Liver (tissue), 7 donors: ENCODE measurements at regions not wholly inside any gene's neighbourhood (a gene's known extent, or its start where the extent isn't known, plus 50 kb on each side); places are given as distances from the start of the nearest gene placed in this dataset.

ENCODE experiments used
- DNase-seq: peaks from one replicate; pipeline ENCODE4 v3.0.0-alpha.2; 2017; ENCODE audit warnings: low spot score
- H3K27ac ChIP-seq, 2 donors: one replicate each; pipeline ENCODE4 v1.7.0; 2013; ENCODE audit warnings: inconsistent platforms in 2 of 2, low read length in 2 of 2, control low read depth in 1 of 2, low read depth in 1 of 2, mild to moderate bottlenecking in 1 of 2
- H3K27me3 ChIP-seq, 4 donors: one replicate each; pipeline versions ENCODE4 v1.6.1 to v1.7.0; 2013; ENCODE audit warnings: low read length in 3 of 4, inconsistent platforms in 1 of 4, mild to moderate bottlenecking in 1 of 4, moderate library complexity in 1 of 4; ENCODE audit not compliant: control insufficient read depth in 4 of 4, insufficient read depth in 4 of 4
- H3K36me3 ChIP-seq, 4 donors: one replicate each; pipeline versions ENCODE4 v1.6.1 to v1.7.0; 2013; ENCODE audit warnings: low read length in 3 of 4, mild to moderate bottlenecking in 3 of 4, low read depth in 1 of 4, moderate library complexity in 1 of 4; ENCODE audit not compliant: control insufficient read depth in 4 of 4, insufficient read depth in 3 of 4
- H3K4me1 ChIP-seq, 4 donors: one replicate each; pipeline versions ENCODE4 v1.6.1 to v1.7.0; 2013; ENCODE audit warnings: low read length in 3 of 4, mild to moderate bottlenecking in 3 of 4, moderate library complexity in 1 of 4; ENCODE audit not compliant: control insufficient read depth in 4 of 4, insufficient read depth in 4 of 4
- H3K4me3 ChIP-seq, 3 donors: one replicate each; pipeline versions ENCODE4 v1.6.1 to v1.7.0; 2013; ENCODE audit warnings: low read length in 3 of 3, control low read depth in 1 of 3, low read depth in 1 of 3, mild to moderate bottlenecking in 1 of 3
- H3K9ac ChIP-seq, 2 donors: one replicate each; pipeline ENCODE4 v1.7.0; 2013; ENCODE audit warnings: low read length in 2 of 2, mild to moderate bottlenecking in 2 of 2, moderate library complexity in 2 of 2, control low read depth in 1 of 2, low read depth in 1 of 2
- H3K9me3 ChIP-seq, 4 donors: one replicate each; pipeline versions ENCODE4 v1.6.1 to v1.7.0; 2013; ENCODE audit warnings: low read length in 3 of 4; ENCODE audit not compliant: control insufficient read depth in 4 of 4
- ATF3 ChIP-seq: IDR thresholded peaks from 2 replicates; pipeline ENCODE4 v1.6.1; 2016; ENCODE audit warnings: antibody characterized with exemption
- EGR1 ChIP-seq, 2 donors: IDR thresholded peaks; 2 replicates each; pipeline ENCODE4 v1.6.1; 2016 to 2018; ENCODE audit warnings: antibody characterized with exemption in 2 of 2, low read depth in 2 of 2
- FOXA1 ChIP-seq: IDR thresholded peaks from 2 replicates; pipeline ENCODE4 v1.6.1; 2016; ENCODE audit warnings: antibody characterized with exemption
- FOXA2 ChIP-seq: IDR thresholded peaks from 2 replicates; pipeline ENCODE4 v1.6.1; 2016; ENCODE audit warnings: antibody characterized with exemption
- GABPA ChIP-seq, 2 donors: IDR thresholded peaks in 1 of 2; conservative IDR thresholded peaks in 1 of 2; 2 replicates each; pipeline ENCODE4 v1.6.1; 2016; ENCODE audit warnings: antibody characterized with exemption in 2 of 2, mild to moderate bottlenecking in 1 of 2, moderate library complexity in 1 of 2
- HNF4G ChIP-seq: IDR thresholded peaks from 2 replicates; pipeline ENCODE4 v1.6.1; 2016; ENCODE audit warnings: antibody characterized with exemption
- JUND ChIP-seq, 2 donors: IDR thresholded peaks; 2 replicates each; pipeline ENCODE4 v1.6.1; 2016; ENCODE audit warnings: antibody characterized with exemption in 2 of 2
- MAX ChIP-seq: IDR thresholded peaks from 2 replicates; pipeline ENCODE4 v1.6.1; 2016; ENCODE audit warnings: antibody characterized with exemption
- NR2F2 ChIP-seq: IDR thresholded peaks from 2 replicates; pipeline ENCODE4 v1.6.1; 2016; ENCODE audit warnings: antibody characterized with exemption
- RAD21 ChIP-seq, 2 donors: IDR thresholded peaks; 2 replicates each; pipeline ENCODE4 v1.6.1; 2016; ENCODE audit warnings: antibody characterized with exemption in 2 of 2, mild to moderate bottlenecking in 2 of 2
- RXRA ChIP-seq, 2 donors: IDR thresholded peaks; 2 replicates each; pipeline ENCODE4 v1.6.1; 2017 to 2018; ENCODE audit warnings: antibody characterized with exemption in 2 of 2, mild to moderate bottlenecking in 1 of 2
- TAF1 ChIP-seq: conservative IDR thresholded peaks from 2 replicates; pipeline ENCODE4 v1.6.1; 2016; ENCODE audit warnings: antibody characterized with exemption, mild to moderate bottlenecking
- WGBS: extraction: QIAGEN DNeasy Blood & Tissue Kit; methylation state at CpG from one replicate; pipeline ENCODE4 v1.1.7; 2013; 5-methylcytosine and 5-hydroxymethylcytosine counted together
- TF ChIP-seq, protein P1 (sequence below): IDR thresholded peaks from 2 replicates; pipeline ENCODE4 v1.6.1; 2016; ENCODE audit warnings: antibody characterized with exemption, mild to moderate bottlenecking
- donor health status: healthy.
- donor health status: healthy.
- donor health status: healthy.
- donor health status: healthy.

- Histone ChIP-seq H3K9me3 (no peaks in the 10 kb centered on the region), H3K27me3 (no peaks in the 10 kb centered on the region), H3K36me3 (no peaks in the 10 kb centered on the region), H3K4me1 (no peaks in the 10 kb centered on the region), H3K9ac (no peak overlapping the region), H3K4me3 (no peak overlapping the region), H3K27ac (no peak overlapping the region)
- TF ChIP-seq FOXA2 (no peak), NR2F2 (no peak), TAF1 (no peak), RAD21 (IDR thresholded peaks at IDR 0.05) (no peak), MAX (no peak)
- no peak for DNase-seq
- WGBS: 80% methylated on average over 5 of the region's 5 CpGs
These were observed 213.2 kb upstream of the ARRDC4 start for GRCh38 chr15:97747342-97747741.

GRCh38 chr15:97748576-97748975, 211.9 kb upstream of the ARRDC4 start:
- H3K9ac ChIP-seq: no peak overlapping the region
- no peaks in the 10 kb centered on the region for H3K27me3 ChIP-seq
- H3K36me3 ChIP-seq: no peaks in the 10 kb centered on the region
- 85% methylated on average over 5 of the region's 5 CpGs for whole genome bisulfite sequencing
- TF ChIP-seq HNF4G: no peak
- TF ChIP-seq FOXA2: no peak
- no peak for TF ChIP-seq ATF3
- TF ChIP-seq FOXA1: no peak
- no peak for TF ChIP-seq GABPA (IDR thresholded peaks at IDR 0.05 in 1 of 2, conservative IDR thresholded peaks at IDR 0.05 in 1 of 2)
- TF ChIP-seq, protein P1, sequence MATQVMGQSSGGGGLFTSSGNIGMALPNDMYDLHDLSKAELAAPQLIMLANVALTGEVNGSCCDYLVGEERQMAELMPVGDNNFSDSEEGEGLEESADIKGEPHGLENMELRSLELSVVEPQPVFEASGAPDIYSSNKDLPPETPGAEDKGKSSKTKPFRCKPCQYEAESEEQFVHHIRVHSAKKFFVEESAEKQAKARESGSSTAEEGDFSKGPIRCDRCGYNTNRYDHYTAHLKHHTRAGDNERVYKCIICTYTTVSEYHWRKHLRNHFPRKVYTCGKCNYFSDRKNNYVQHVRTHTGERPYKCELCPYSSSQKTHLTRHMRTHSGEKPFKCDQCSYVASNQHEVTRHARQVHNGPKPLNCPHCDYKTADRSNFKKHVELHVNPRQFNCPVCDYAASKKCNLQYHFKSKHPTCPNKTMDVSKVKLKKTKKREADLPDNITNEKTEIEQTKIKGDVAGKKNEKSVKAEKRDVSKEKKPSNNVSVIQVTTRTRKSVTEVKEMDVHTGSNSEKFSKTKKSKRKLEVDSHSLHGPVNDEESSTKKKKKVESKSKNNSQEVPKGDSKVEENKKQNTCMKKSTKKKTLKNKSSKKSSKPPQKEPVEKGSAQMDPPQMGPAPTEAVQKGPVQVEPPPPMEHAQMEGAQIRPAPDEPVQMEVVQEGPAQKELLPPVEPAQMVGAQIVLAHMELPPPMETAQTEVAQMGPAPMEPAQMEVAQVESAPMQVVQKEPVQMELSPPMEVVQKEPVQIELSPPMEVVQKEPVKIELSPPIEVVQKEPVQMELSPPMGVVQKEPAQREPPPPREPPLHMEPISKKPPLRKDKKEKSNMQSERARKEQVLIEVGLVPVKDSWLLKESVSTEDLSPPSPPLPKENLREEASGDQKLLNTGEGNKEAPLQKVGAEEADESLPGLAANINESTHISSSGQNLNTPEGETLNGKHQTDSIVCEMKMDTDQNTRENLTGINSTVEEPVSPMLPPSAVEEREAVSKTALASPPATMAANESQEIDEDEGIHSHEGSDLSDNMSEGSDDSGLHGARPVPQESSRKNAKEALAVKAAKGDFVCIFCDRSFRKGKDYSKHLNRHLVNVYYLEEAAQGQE: no peak
- no peak for TF ChIP-seq JUND (IDR thresholded peaks at IDR 0.05)
- no peak for TF ChIP-seq EGR1 (IDR thresholded peaks at IDR 0.05; ENCODE audit: low read depth in 2 of 2)
- no peak overlapping the region for H3K27ac ChIP-seq
- DNase-seq: no peak
- H3K4me1 ChIP-seq: no peaks in the 10 kb centered on the region
- no peak overlapping the region for H3K4me3 ChIP-seq
- H3K9me3 ChIP-seq: no peaks in the 10 kb centered on the region

DNA sequence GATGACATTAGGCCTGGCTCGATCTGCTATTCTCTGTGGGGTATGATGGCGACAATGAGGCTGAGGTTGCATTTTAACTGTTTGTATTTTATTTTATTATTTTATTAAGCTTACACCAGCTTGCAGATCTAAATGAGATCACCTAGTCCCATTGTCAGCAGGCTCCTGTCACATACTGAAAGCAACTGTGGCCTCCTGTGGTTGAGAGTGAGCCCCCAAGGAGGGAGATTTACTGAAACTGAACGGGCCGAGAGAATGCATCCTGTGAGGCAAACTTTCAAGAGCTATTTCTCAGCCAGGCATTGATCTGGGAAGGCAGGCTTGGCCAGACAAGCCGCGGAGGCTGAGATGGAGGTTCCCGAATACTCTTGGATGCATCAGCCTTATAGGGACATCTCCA, 210.4 kb upstream of the ARRDC4 start:
- peaks cover 0 to 9% (median 5%) of the 10 kb centered on the region in 4 donors for H3K4me1 ChIP-seq
- TF ChIP-seq NR2F2 (no peak), RXRA (IDR thresholded peaks at IDR 0.05) (no peak), JUND (IDR thresholded peaks at IDR 0.05) (no peak), TAF1 (no peak), EGR1 (IDR thresholded peaks at IDR 0.05; ENCODE audit: low read depth in 2 of 2) (no peak), ATF3 (no peak), MAX (no peak), GABPA (IDR thresholded peaks at IDR 0.05 in 1 of 2, conservative IDR thresholded peaks at IDR 0.05 in 1 of 2) (no peak), RAD21 (IDR thresholded peaks at IDR 0.05) (no peak)
- TF ChIP-seq, protein P1: no peak
- H3K27ac ChIP-seq: no peak overlapping the region
- H3K9me3 ChIP-seq: no peaks in the 10 kb centered on the region
- no peak overlapping the region for H3K4me3 ChIP-seq
- H3K9ac ChIP-seq: no peak overlapping the region
- H3K36me3 ChIP-seq: no peaks in the 10 kb centered on the region
- WGBS: 86% methylated on average over 7 of the region's 7 CpGs
- DNase-seq: no peak
- no peaks in the 10 kb centered on the region for H3K27me3 ChIP-seq
